GM23248 (cell line): ENCODE measurements at regions not wholly inside any gene's neighbourhood (a gene's known extent, or its start where the extent isn't known, plus 50 kb on each side); places are given as distances from the start of the nearest gene placed in this dataset.

Experiments
- EZH2 ChIP-seq: fragments of 200-600 bp; sonication (generic); IDR thresholded peaks from 2 replicates; pipeline ENCODE4 v1.6.1; 2018; ENCODE audit warnings: antibody characterized with exemption, mild to moderate bottlenecking; ENCODE audit not compliant: insufficient read depth, poor library complexity, severe bottlenecking
- EZH2phosphoT487 ChIP-seq: fragments of 200-600 bp; sonication (generic); IDR thresholded peaks from 2 replicates; pipeline ENCODE4 v1.6.1; 2018; ENCODE audit warnings: antibody characterized with exemption, moderate library complexity, mild to moderate bottlenecking, low read depth; ENCODE audit not compliant: insufficient read depth

- TF ChIP-seq EZH2 (no peak), EZH2phosphoT487 (no peak)
Observed at GRCh38 chr9:73528926-73529325, 377.3 kb downstream of the ANXA1 start.
